ENCODE measurements at regions not wholly inside any gene's neighbourhood (a gene's known extent, or its start where the extent isn't known, plus 50 kb on each side); places are given as distances from the start of the nearest gene placed in this dataset.

DNA sequence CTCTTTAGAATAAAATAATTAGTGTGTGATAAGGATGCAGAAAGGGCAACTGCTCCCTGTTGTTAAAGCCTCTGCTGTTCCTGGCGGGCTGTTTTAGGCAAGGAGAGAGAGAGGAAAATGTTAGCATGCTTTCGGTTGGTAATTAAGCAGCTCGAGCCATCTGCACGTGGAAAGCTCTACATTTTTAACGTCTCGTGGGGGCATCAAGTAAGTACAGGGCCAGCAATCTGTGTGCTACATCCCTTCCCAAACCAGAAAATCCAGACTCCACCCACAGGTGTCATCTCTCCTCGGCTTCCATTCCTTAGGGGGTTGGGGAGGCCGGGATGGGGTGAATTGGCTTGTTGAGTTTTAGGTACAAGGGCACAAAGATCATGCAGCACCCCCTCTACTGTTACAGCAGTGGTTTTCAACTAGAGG is 62.4 kb upstream of the MARCHF10 start:
- TF ChIP-seq POLR2A (IDR thresholded peaks at IDR 0.05) = no peak
- TF ChIP-seq, protein P1, sequence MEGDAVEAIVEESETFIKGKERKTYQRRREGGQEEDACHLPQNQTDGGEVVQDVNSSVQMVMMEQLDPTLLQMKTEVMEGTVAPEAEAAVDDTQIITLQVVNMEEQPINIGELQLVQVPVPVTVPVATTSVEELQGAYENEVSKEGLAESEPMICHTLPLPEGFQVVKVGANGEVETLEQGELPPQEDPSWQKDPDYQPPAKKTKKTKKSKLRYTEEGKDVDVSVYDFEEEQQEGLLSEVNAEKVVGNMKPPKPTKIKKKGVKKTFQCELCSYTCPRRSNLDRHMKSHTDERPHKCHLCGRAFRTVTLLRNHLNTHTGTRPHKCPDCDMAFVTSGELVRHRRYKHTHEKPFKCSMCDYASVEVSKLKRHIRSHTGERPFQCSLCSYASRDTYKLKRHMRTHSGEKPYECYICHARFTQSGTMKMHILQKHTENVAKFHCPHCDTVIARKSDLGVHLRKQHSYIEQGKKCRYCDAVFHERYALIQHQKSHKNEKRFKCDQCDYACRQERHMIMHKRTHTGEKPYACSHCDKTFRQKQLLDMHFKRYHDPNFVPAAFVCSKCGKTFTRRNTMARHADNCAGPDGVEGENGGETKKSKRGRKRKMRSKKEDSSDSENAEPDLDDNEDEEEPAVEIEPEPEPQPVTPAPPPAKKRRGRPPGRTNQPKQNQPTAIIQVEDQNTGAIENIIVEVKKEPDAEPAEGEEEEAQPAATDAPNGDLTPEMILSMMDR (IDR thresholded peaks at IDR 0.05) = no peak

Data from body of pancreas (tissue), 4 donors.